ENCODE measurements at regions not wholly inside any gene's neighbourhood (a gene's known extent, or its start where the extent isn't known, plus 50 kb on each side); places are given as distances from the start of the nearest gene placed in this dataset.
"Not testable (repeated sequence)": the region's sequence is repeated elsewhere in the genome, so short reads cannot be mapped to it uniquely, and the experiment has no call there.

DNA sequence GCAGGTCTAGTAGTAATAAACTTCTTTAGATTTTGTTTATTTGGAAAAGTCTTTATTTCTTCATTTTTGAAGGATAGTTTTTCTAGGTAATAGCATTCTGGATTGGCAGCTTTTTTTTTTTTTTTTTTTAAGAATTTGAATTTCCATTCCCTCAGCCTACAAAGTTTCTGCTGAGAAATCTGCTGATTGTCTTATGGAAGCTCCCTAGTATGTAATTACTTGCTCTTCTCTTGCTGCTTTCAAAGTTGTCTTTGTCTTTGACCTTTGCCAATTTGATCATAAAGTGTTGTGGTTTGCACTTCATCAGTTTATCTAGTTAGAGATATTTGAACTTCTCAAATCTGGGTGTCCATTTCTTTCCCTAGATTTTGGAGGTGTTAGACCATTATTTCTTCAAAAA lies 82.2 kb upstream of the GMDS start:
- no peak for DNase-seq
- Histone ChIP-seq H3K27me3 (no peaks in the 10 kb centered on the region), H3K4me1 (no peaks in the 10 kb centered on the region), H3K4me3 (ENCODE audit: low read depth, low read length) (no peak overlapping the region), H3K9me3 (no peaks in the 10 kb centered on the region), H3K36me3 (no peaks in the 10 kb centered on the region)
- TF ChIP-seq, protein P1, sequence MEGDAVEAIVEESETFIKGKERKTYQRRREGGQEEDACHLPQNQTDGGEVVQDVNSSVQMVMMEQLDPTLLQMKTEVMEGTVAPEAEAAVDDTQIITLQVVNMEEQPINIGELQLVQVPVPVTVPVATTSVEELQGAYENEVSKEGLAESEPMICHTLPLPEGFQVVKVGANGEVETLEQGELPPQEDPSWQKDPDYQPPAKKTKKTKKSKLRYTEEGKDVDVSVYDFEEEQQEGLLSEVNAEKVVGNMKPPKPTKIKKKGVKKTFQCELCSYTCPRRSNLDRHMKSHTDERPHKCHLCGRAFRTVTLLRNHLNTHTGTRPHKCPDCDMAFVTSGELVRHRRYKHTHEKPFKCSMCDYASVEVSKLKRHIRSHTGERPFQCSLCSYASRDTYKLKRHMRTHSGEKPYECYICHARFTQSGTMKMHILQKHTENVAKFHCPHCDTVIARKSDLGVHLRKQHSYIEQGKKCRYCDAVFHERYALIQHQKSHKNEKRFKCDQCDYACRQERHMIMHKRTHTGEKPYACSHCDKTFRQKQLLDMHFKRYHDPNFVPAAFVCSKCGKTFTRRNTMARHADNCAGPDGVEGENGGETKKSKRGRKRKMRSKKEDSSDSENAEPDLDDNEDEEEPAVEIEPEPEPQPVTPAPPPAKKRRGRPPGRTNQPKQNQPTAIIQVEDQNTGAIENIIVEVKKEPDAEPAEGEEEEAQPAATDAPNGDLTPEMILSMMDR (IDR thresholded peaks at IDR 0.05; ENCODE audit: low read depth, low read length) = no peak

- Histone ChIP-seq H3K4me1 (no peaks in the 10 kb centered on the region), H3K4me3 (ENCODE audit: low read depth, low read length) (no peak overlapping the region), H3K36me3 (no peaks in the 10 kb centered on the region), H3K9me3 (no peaks in the 10 kb centered on the region), H3K27me3 (no peaks in the 10 kb centered on the region)
- DNase-seq = no peak
- TF ChIP-seq, protein P1 (IDR thresholded peaks at IDR 0.05; ENCODE audit: low read depth, low read length) = no peak
These were observed 79.0 kb upstream of the GMDS start for GRCh38 chr6:2324166-2324953.

DNA sequence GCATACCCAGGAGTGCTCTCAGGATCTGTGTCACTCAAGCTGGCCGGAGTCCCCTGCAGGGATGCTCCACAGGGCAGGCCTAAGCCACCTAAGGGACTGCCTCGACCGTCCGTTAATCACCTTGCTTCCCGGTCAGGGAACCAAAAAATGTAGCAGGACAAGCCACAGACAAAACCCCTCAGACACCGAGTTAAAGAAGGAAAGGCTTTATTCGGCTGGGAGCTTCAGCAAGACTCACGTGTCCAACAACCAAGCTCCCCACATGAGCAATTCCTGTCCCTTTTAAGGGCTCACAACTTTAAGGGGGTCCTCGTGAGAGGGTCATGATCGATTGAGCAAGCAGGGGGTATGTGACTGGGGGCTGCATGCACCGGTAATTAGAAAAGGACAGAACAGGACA lies 72.1 kb upstream of the GMDS start:
- not testable (repeated sequence) for DNase-seq; H3K4me3 ChIP-seq (ENCODE audit: low read depth, low read length); H3K9me3 ChIP-seq; H3K27me3 ChIP-seq; H3K4me1 ChIP-seq; H3K36me3 ChIP-seq

GRCh38 chr6:2314641-2315040 lies 69.2 kb upstream of the GMDS start:
- H3K36me3 ChIP-seq = no peaks in the 10 kb centered on the region
- DNase-seq = no peak
- H3K4me1 ChIP-seq = no peaks in the 10 kb centered on the region
- no peaks in the 10 kb centered on the region for H3K9me3 ChIP-seq
- TF ChIP-seq, protein P1 (IDR thresholded peaks at IDR 0.05; ENCODE audit: low read depth, low read length) = no peak
- no peak overlapping the region for H3K4me3 ChIP-seq (ENCODE audit: low read depth, low read length)
- H3K27me3 ChIP-seq = no peaks in the 10 kb centered on the region

DNA sequence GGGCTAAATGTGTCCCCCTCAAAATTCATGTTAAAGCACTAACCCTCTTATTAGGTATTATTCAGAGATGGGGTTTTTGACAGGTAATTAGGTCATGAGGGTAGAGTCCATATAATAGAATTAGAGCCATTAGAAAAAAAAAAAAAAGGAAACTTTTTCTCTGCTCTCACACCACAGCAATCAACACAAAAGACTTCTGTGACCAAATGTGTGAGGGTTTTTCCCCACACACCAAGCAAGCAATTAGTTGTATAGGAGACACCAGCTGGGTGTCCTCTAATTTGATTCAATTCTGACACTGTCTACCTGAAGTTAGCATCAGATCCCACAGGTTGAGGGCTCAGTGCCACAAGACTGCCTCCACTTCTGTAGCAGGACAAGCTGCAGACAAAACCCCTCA lies 64.6 kb upstream of the GMDS start:
- H3K27me3 ChIP-seq = no peaks in the 10 kb centered on the region
- no peaks in the 10 kb centered on the region for H3K4me1 ChIP-seq
- H3K36me3 ChIP-seq = no peaks in the 10 kb centered on the region
- H3K4me3 ChIP-seq (ENCODE audit: low read depth, low read length) = no peak overlapping the region
- TF ChIP-seq, protein P1 (IDR thresholded peaks at IDR 0.05; ENCODE audit: low read depth, low read length) = no peak
- H3K9me3 ChIP-seq = no peaks in the 10 kb centered on the region
- no peak for DNase-seq

DNA sequence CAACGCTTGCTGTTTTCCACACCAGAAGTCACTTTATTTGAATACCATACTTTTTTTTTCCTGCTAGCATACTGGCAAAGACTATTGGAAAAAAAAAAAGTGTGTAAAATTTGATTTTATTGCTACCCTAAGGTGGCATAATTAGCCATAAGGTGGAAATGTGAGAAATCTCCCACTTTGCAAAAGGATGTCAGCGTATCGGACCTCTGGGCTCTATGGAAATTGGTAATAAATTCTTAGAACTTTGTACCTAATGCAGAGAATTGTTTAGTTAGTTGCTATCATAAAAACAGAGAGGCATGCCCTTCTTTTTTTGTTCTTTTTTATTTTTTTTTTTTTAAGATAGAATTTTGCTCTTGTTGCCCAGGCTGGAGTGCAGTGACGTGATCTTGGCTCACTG lies 63.7 kb upstream of the GMDS start:
- TF ChIP-seq, protein P1 (IDR thresholded peaks at IDR 0.05; ENCODE audit: low read depth, low read length) = no peak
- H3K36me3 ChIP-seq = no peaks in the 10 kb centered on the region
- no peaks in the 10 kb centered on the region for H3K9me3 ChIP-seq
- H3K4me3 ChIP-seq (ENCODE audit: low read depth, low read length) = no peak overlapping the region
- no peaks in the 10 kb centered on the region for H3K4me1 ChIP-seq
- DNase-seq = no peak
- H3K27me3 ChIP-seq = no peaks in the 10 kb centered on the region
